HG03039 (cell line): ENCODE measurements at regions not wholly inside any gene's neighbourhood (a gene's known extent, or its start where the extent isn't known, plus 50 kb on each side); places are given as distances from the start of the nearest gene placed in this dataset.

Experiments
- ATAC-seq: cut with Tn5 transposase; IDR thresholded peaks from one replicate; pipeline ENCODE4 v1.9.1; 2021; ENCODE audit warnings: mild to moderate bottlenecking, moderate library complexity; ENCODE audit not compliant: unreplicated experiment

DNA sequence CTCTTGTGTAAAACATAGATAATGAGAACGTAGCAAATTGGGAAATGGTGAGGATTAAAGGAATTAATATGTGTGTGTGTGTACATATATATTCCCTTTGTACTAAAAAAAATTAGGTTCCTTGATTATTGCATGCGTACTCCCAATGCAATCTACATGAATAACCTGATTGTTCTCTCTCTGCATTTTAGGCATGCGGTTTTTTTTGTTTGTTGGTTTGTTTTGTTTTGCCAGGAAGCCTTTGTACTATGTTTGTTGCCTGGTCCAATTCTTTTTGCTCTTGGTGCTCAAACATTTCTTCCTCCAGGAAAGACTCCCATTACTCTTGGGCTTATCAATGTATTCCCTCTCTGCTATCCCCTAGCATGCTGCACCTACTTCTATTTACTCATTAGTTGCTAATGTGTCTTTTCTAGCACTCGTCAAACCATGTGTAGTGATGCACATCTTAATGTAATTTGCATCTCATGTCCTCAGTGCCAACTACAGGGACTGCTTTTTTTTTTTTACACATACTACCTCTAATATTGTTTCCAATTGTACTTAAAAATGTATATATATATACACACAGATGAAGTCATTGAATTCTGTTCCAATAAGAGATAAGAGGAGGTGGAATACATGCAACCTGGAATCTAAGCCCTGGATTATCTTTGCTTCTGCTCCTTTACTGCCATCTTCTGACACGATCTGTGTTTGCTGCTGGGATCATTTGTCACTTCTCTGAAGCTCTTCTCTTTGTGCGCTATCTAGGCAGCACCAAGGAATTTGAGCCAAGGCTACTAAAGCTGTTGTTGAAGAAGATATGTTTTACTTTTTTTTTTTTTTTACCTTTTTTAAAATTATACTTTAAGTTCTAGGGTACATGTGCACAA, 197.2 kb upstream of the ANO3 start:
- peak; percentile 59 for ATAC-seq

DNA sequence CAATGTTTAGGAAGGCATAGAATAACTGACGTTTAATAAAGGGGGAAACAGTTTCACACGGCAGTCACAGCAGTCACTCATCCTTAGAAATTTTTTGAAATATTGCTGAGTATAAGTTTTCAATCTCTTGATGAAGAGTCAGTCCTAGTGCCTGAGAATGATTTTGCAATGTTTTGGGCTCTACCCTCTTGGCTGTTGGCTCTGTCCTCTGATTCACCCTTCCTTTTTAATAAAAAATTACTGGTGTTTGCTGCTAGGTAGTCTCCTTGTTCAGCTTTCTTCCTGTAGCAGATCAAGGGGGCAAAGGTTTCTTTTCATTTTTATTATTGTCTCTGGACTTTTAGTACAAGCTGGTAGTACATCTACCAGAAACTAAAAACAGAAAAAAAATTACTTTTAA, 194.3 kb upstream of the ANO3 start:
- ATAC-seq = no peak

DNA sequence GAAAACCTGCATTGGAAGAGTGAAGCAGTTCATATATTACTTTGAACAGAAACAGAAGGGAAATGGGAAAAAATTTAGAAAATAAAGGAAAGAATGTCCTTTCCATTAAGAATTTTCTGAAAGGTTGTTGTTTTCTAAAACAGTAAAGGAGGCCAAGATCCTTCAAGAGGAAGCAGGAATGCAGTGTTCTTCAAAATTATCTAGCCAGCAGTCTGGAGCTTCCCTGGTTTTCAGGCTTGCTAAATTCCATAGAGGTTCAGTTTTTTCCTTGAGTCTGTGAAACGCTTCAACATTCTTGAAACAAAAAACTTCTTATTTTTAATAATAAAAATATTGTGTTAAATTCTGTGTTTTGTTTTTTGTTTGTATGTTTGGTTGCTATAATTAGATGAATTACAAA, 189.0 kb upstream of the ANO3 start:
- no peak for ATAC-seq

GRCh38 chr11:26143566-26144290, 188.2 kb upstream of the ANO3 start:
- ATAC-seq = no peak

DNA sequence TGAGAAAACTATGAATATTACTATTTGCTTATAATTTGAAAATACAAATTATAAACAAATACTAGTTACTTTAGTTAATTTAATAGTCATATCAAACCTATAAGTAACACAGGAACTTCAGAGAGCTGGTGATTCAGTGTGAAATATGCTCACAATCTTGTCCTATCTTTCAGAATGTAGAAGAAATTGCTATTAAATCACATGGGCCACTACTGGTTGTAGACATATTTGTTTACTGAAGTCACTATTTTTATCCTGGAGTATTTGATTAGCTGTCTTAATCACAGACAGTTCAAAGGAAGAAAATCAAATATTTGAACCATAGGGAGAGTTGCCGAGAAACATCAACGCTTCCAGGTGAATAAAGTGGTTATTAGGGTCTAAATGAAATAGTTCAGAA, 187.6 kb upstream of the ANO3 start:
- no peak for ATAC-seq

DNA sequence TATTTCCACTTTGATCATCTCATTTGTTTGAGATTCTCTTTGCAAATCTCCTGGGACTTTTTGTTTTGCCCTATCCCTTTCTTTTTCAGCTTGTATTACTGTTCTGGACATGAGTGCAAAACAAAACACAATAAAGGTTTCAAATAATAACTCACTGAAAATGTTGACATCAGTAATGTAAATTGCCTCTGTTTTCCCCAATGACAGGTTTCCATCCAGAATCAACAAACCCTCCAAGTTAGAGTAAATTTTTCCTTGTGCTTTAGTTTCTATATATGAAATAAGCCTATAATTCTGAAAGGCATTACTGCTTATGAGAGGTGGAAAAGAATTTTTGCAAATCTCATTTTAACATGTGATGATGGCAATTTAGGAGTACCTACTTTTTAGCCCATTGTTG, 187.0 kb upstream of the ANO3 start:
- ATAC-seq = no peak

DNA sequence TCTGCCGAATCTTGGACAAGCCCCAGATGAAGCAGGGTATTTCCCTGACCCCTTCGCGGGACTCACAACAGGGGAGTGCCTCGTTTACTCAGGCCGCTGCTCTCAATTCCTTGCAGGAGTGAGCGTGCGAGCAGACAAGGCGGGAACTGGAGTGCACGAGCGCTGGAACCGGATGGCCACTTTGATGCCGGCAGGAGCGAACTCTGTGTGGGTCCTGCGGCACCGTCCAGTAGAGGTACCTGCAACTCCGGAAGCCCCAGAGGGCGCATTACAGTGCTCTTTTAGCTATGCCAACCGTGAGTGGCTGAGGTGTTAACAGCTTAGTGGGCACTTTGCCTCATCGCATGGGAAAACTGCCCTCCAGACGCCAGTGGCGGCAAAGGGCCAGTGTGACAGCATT, 182.3 kb upstream of the ANO3 start:
- no peak for ATAC-seq

DNA sequence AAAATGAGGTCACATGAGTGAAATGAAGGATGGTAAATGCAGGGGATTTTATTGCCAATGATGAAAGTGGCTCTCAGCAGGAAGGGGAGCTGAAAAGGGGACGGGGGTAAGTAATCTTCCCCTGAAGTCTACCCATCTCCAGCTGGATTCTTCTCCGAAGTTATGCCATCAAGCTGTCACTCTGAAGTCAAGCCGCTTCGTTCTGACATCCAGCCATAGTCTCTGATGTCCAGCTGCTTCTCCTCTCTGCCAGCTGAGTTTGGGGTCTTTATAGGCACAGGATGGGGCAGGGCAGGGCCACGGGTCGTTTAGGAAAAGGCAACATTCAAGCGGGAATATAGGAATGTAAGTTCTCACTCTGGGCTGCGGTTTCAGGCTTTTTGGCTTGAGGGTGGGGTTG, 181.9 kb upstream of the ANO3 start:
- ATAC-seq = no peak

GRCh38 chr11:26158251-26158650, 173.7 kb upstream of the ANO3 start:
- ATAC-seq = no peak

DNA sequence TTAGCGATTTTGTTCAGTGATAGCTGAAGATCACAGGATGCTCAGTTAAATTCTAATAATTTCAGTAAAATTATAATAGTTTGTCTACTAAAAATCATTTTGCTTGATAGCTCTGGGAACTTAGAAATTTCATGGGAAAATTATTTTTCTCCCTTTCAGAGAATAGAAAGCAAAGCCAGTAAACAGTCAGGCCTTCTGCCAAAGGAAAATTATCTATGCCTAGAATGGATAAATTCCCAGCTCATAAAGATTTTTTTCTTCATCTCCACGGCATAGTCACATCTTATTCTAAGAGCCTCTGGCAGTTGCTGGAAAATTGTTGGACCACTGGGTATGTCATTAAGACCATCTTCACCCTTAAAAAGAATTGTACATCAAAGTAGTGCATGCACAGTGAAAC, 169.6 kb upstream of the ANO3 start:
- no peak for ATAC-seq

- no peak for ATAC-seq
These were observed 145.5 kb upstream of the ANO3 start for GRCh38 chr11:26186389-26186788.

DNA sequence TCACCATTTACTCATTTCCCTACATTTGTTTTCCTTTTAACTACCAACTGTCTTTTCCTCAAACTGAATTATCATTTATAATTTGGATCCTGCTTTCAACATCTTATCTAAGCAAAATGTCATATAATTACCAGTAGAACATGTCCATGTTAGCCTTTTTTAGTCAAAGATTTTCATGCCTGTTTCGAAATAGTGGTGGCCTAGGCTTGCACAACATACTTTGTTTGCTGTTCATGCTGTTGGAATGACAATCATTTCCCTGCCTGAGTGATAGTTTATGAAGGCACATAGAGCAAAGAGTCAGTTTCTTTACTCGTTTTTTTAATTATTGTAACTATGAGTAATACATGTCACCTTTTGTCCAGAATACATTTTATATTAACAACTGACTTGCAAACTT, 144.3 kb upstream of the ANO3 start:
- no peak for ATAC-seq

DNA sequence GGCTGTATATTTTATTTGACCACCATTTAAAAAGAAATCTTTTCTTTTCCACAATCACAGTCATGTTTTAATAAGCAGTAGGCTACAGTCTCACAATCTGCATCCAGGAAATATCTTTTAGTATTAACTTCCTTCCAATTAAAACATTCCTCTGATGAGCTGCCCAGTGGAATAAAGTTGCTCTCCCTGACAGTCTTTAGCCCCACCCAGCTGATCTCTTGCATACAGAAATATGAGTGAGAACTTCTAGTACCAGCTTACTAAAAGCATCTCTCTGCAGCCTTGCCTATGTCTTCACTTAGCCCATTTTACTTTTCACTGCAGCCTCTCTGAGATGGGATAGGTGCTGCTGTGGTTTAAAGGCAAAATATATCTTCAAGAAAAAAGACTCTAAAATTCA, 143.4 kb upstream of the ANO3 start:
- ATAC-seq = no peak

DNA sequence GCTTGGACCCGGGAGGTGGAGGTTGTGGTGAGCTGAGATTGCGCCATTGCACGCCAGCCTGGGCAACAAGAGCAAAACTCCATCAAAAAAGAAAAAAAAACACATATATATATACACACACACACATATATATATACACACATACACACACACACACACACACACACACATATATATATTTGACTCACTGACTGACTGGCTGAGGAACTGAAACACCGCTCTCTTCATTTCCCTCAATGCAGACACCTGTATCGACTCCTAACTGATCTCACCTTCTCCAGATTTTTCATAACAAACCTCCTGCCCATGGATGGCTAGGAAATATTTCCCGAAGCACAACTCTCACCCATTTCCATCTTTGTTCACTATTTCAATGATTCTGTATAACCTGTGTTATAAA, 140.7 kb upstream of the ANO3 start:
- ATAC-seq = no peak

DNA sequence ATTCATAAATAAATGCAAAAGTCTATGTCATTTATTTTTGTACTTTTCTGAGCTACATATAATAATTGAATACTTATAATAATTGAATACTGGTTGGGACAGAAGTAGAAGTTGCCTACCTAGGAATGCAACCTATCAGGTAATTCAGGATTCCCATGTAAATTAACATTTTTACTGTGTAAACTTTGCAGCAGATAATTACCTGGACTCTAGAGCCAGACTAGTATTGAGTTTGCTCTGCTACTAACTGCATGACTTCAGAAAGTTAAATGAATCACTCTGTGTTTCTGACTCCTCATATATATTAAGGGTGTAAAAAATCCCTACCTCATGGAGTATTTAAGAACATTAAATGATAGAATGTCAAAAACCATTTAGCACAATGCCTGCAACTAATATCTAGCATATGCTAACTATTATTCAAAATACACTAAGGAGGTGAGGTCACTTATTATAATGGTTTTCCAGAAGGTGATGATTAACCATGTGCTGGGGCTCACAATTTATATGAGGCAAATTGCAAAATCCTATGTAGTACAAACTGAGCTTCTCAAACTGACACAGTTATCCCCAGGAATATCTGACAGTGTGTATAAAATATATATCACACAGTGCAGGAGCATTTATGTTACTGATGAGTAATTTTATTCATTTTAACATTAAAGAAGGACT, 138.1 kb upstream of the ANO3 start:
- ATAC-seq = no peak

DNA sequence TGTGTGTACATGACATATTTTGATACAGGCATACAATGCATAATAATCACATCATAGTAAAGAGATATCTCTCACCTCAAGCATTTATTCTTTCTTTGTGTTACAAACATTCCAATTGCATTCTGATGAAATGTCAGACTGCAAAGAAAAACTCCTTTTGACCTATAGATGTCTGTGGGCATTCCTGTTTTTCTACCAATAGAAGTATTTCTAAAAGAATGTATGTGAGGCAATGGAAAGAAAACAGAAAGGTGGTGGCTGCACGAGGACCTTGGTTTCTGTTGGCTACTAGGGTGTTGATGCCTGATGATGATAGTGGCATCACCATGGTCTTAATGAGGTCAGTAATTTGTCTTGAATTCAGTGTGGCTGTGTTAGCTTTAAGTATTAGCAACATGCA, 137.0 kb upstream of the ANO3 start:
- no peak for ATAC-seq

GRCh38 chr11:26198532-26199096, 133.3 kb upstream of the ANO3 start:
- no peak for ATAC-seq

GRCh38 chr11:26199331-26200095, 132.4 kb upstream of the ANO3 start:
- no peak for ATAC-seq

DNA sequence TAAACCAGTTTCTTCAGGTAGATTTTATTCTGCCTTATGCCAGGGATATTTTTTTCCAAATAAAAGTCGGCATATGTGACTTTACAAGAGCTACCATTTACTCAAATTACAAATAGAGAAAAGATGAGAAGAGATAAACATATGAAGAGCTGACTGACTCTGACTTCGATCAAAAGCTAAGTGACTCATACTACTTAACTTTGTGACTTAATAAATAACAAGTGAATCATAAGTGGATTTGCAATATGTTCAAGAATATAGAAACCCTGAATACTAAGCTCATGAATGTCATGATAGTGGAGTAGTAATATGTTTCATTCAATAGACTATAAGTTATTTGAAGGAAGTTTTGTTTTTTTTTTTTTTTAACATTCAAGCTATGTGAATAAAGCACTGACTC, 130.5 kb upstream of the ANO3 start:
- ATAC-seq = no peak

DNA sequence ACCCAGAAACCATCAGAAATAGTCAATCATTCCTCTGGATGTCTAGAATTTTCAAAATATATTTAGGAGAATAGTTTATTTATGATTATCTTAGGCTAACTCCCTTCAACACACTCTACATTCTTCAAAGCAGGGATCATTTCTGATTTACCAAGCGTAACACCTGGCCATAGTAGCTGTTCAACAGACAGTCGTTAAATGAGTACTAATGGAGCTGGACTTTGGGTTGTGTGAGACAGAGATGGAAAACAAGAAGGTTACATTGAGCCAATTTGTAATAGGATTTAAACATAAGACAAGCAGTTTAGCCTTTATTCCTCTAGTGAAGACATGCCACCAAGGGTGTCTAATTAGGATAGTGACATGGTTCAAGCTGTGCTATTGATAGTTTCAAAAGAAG, 129.2 kb upstream of the ANO3 start:
- no peak for ATAC-seq

DNA sequence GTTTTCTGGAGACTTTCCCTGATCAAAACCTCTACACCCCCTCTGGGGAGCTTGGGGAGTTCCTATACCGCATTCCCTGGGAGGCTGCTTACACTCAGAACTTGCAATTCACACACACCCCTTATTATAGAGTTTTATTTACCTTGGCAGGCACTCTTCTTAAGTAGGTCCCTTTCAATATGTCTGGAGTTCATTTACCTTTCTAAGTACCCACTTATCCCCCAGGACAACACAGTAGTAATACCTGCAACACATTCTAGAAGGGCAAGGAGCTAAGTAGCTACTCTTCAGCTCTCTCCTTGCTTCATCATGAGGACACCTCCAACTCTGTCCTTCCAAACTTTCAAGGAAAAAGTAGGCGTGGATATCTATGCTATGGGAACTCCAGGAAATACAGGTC, 127.8 kb upstream of the ANO3 start:
- ATAC-seq = no peak
